Neural crest cell (in vitro differentiated cells): ENCODE measurements at regions not wholly inside any gene's neighbourhood (a gene's known extent, or its start where the extent isn't known, plus 50 kb on each side); places are given as distances from the start of the nearest gene placed in this dataset.
A peak's percentile ranks its signal among the peaks of the same experiment; 100 is the strongest.
"Not testable (repeated sequence)": the region's sequence is repeated elsewhere in the genome, so short reads cannot be mapped to it uniquely, and the experiment has no call there.

ENCODE experiments used
- DNase-seq: peaks from one replicate; pipeline ENCODE4 v3.0.0; 2021; ENCODE audit warnings: low read depth, mixed read lengths, low spot score
- H3K27ac Mint-ChIP-seq: one replicate; pipeline ENCODE4 v1.8.0; 2021; ENCODE audit warnings: mild to moderate bottlenecking, mixed read lengths; ENCODE audit not compliant: unreplicated experiment
- H3K27me3 Mint-ChIP-seq: 2 replicates; pipeline ENCODE4 v1.8.0; 2021; ENCODE audit warnings: low read depth, mild to moderate bottlenecking, mixed read lengths
- H3K36me3 Mint-ChIP-seq: 2 replicates; pipeline ENCODE4 v1.8.0; 2021; ENCODE audit warnings: low read depth, mild to moderate bottlenecking, mixed read lengths
- H3K4me1 Mint-ChIP-seq: 2 replicates; pipeline ENCODE4 v1.8.0; 2021; ENCODE audit warnings: mixed read lengths
- H3K4me3 Mint-ChIP-seq: one replicate; pipeline ENCODE4 v1.8.0; 2021; ENCODE audit warnings: mild to moderate bottlenecking, mixed read lengths
- H3K9me3 Mint-ChIP-seq: 2 replicates; pipeline ENCODE4 v1.8.0; 2021; ENCODE audit warnings: mixed read lengths
- CTCF ChIP-seq: fragments of 200-600 bp; sonication (generic); conservative IDR thresholded peaks from 2 replicates; pipeline ENCODE4 v1.5.0; 2021; ENCODE audit warnings: antibody characterized with exemption, mild to moderate bottlenecking

GRCh38 chr5:87605663-87606062 is 192.9 kb upstream of the CCNH start:
- no peak overlapping the region for H3K4me3 Mint-ChIP-seq
- TF ChIP-seq CTCF: no peak
- H3K9me3 Mint-ChIP-seq: no peaks in the 10 kb centered on the region
- peak overlapping the region; percentile 51 for H3K27ac Mint-ChIP-seq
- DNase-seq: no peak
- no peaks in the 10 kb centered on the region for H3K4me1 Mint-ChIP-seq
- no peaks in the 10 kb centered on the region for H3K27me3 Mint-ChIP-seq
- H3K36me3 Mint-ChIP-seq: no peaks in the 10 kb centered on the region

- DNase-seq: no peak
- TF ChIP-seq CTCF: no peak
- H3K4me1 Mint-ChIP-seq: no peaks in the 10 kb centered on the region
- H3K36me3 Mint-ChIP-seq: peaks cover 9% of the 10 kb centered on the region
- H3K27me3 Mint-ChIP-seq: no peaks in the 10 kb centered on the region
- no peak overlapping the region for H3K4me3 Mint-ChIP-seq
- peaks cover 18% of the 10 kb centered on the region for H3K9me3 Mint-ChIP-seq
- no peak overlapping the region for H3K27ac Mint-ChIP-seq
Measured at GRCh38 chr5:87599778-87600177, 187.0 kb upstream of the CCNH start.

- no peaks in the 10 kb centered on the region for H3K27me3 Mint-ChIP-seq
- H3K4me3 Mint-ChIP-seq: no peak overlapping the region
- H3K36me3 Mint-ChIP-seq: peaks cover 9% of the 10 kb centered on the region
- H3K9me3 Mint-ChIP-seq: peaks cover 18% of the 10 kb centered on the region
- TF ChIP-seq CTCF: no peak
- H3K27ac Mint-ChIP-seq: no peak overlapping the region
- H3K4me1 Mint-ChIP-seq: no peaks in the 10 kb centered on the region
- no peak for DNase-seq
Measured at GRCh38 chr5:87598460-87598859, 185.7 kb upstream of the CCNH start.

GRCh38 chr5:87594566-87594965 is 181.8 kb upstream of the CCNH start:
- no peak overlapping the region for H3K4me3 Mint-ChIP-seq
- H3K27me3 Mint-ChIP-seq: no peaks in the 10 kb centered on the region
- H3K9me3 Mint-ChIP-seq: peaks cover 16% of the 10 kb centered on the region
- H3K4me1 Mint-ChIP-seq: no peaks in the 10 kb centered on the region
- no peak overlapping the region for H3K27ac Mint-ChIP-seq
- TF ChIP-seq CTCF: no peak
- DNase-seq: no peak
- H3K36me3 Mint-ChIP-seq: peaks cover 4% of the 10 kb centered on the region

GRCh38 chr5:87589587-87589986 is 176.9 kb upstream of the CCNH start:
- TF ChIP-seq CTCF: no peak
- no peaks in the 10 kb centered on the region for H3K27me3 Mint-ChIP-seq
- H3K27ac Mint-ChIP-seq: no peak overlapping the region
- no peaks in the 10 kb centered on the region for H3K4me1 Mint-ChIP-seq
- peaks cover 7% of the 10 kb centered on the region for H3K9me3 Mint-ChIP-seq
- no peaks in the 10 kb centered on the region for H3K36me3 Mint-ChIP-seq
- no peak overlapping the region for H3K4me3 Mint-ChIP-seq
- DNase-seq: no peak

- Mint-ChIP-seq H3K4me3 (no peak overlapping the region), H3K36me3 (no peaks in the 10 kb centered on the region), H3K27me3 (no peaks in the 10 kb centered on the region), H3K27ac (no peak overlapping the region), H3K9me3 (peaks cover 7% of the 10 kb centered on the region), H3K4me1 (no peaks in the 10 kb centered on the region)
- no peak for DNase-seq
- TF ChIP-seq CTCF: no peak
Measured at GRCh38 chr5:87588316-87588715, 175.6 kb upstream of the CCNH start.

- H3K27ac Mint-ChIP-seq, H3K4me1 Mint-ChIP-seq, H3K4me3 Mint-ChIP-seq, DNase-seq, H3K27me3 Mint-ChIP-seq, H3K9me3 Mint-ChIP-seq, H3K36me3 Mint-ChIP-seq: not testable (repeated sequence)
Measured at GRCh38 chr5:87583704-87584103, 171.0 kb upstream of the CCNH start.
